Left ventricle myocardium inferior (tissue), 1 donor: ENCODE measurements at regions not wholly inside any gene's neighbourhood (a gene's known extent, or its start where the extent isn't known, plus 50 kb on each side); places are given as distances from the start of the nearest gene placed in this dataset.

Experiments
- DNase-seq: peaks from one replicate; pipeline ENCODE4 v3.0.0-alpha.2; 2020
- H3K27ac ChIP-seq: fragments of 200-600 bp; replicated peaks from 2 replicates; pipeline ENCODE4 v1.8.0; 2021
- H3K27me3 ChIP-seq: fragments of 200-600 bp; 2 replicates; pipeline ENCODE4 v1.8.0; 2021; ENCODE audit warnings: low read depth
- H3K36me3 ChIP-seq: fragments of 200-600 bp; 2 replicates; pipeline ENCODE4 v1.8.0; 2021
- H3K4me1 ChIP-seq: fragments of 200-600 bp; 2 replicates; pipeline ENCODE4 v1.8.0; 2021
- H3K4me3 ChIP-seq: fragments of 200-600 bp; 2 replicates; pipeline ENCODE4 v1.8.0; 2021; ENCODE audit warnings: mild to moderate bottlenecking, moderate library complexity
- H3K9me3 ChIP-seq: fragments of 200-600 bp; replicated peaks from 2 replicates; pipeline ENCODE4 v1.8.0; 2021
- intact Hi-C: fragments of 100-400 bp; cut with micrococcal nuclease; formaldehyde crosslinking; loops from one replicate; pipeline ENCODE4 v1.11.0; 2022
- TF ChIP-seq, protein P1 (sequence below): fragments of 200-600 bp; IDR thresholded peaks from 2 replicates; pipeline ENCODE4 v1.8.0; 2021; ENCODE audit warnings: antibody characterized with exemption, mild to moderate bottlenecking, borderline replicate concordance
- donor health status: DM: no; HTN: yes; CAD: no; lungs with severe emphysema.

DNA sequence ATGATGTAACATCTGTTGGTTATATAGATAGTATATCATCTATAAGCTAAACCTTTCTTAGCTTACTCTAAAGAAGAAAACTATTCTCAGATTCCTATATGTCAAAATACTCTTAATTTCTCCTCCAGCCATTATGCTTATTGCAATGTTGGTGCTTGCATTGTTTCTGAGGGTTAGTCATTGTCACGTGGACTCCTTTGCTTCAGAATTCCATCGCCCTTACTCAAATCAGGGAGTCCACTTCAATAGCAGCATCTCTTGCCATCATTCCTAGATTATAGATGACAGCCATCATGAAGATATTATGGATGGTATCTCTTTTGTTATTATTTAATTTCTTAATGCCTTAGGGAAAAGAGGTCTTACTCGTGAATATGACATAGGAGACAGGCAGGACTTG is 776.1 kb downstream of the TENT5A start:
- no peaks in the 10 kb centered on the region for H3K4me1 ChIP-seq
- H3K9me3 ChIP-seq: no peaks in the 10 kb centered on the region
- no peak for DNase-seq
- H3K36me3 ChIP-seq: no peaks in the 10 kb centered on the region
- TF ChIP-seq, protein P1, sequence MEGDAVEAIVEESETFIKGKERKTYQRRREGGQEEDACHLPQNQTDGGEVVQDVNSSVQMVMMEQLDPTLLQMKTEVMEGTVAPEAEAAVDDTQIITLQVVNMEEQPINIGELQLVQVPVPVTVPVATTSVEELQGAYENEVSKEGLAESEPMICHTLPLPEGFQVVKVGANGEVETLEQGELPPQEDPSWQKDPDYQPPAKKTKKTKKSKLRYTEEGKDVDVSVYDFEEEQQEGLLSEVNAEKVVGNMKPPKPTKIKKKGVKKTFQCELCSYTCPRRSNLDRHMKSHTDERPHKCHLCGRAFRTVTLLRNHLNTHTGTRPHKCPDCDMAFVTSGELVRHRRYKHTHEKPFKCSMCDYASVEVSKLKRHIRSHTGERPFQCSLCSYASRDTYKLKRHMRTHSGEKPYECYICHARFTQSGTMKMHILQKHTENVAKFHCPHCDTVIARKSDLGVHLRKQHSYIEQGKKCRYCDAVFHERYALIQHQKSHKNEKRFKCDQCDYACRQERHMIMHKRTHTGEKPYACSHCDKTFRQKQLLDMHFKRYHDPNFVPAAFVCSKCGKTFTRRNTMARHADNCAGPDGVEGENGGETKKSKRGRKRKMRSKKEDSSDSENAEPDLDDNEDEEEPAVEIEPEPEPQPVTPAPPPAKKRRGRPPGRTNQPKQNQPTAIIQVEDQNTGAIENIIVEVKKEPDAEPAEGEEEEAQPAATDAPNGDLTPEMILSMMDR: no peak
- no peak overlapping the region for H3K4me3 ChIP-seq
- H3K27ac ChIP-seq: no peak overlapping the region
- intact Hi-C loops: no loop called here
- H3K27me3 ChIP-seq: no peaks in the 10 kb centered on the region

DNA sequence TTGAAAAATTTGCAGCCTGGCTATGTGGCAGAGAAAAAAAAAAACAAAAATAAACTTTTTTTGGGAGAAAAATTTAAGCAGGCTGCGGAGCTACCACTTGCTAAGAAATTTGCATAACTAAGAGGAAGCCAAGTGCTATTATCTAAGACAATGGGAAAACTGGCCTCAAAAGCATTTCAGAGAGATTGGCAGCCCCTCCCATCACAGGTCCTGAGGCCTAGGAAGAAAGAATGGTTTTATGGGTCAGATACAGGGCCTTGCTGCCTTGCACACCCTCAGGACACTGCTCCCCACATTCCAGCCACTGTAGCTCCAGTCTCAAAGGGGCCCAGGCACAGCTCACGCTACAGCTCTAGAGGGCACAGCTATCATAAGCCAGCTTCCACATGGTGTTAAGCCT is 777.9 kb downstream of the TENT5A start:
- no peaks in the 10 kb centered on the region for H3K36me3 ChIP-seq
- TF ChIP-seq, protein P1: no peak
- no peak overlapping the region for H3K4me3 ChIP-seq
- no peaks in the 10 kb centered on the region for H3K27me3 ChIP-seq
- intact Hi-C loops: no loop called here
- H3K9me3 ChIP-seq: no peaks in the 10 kb centered on the region
- H3K27ac ChIP-seq: no peak overlapping the region
- no peak for DNase-seq
- no peaks in the 10 kb centered on the region for H3K4me1 ChIP-seq

DNA sequence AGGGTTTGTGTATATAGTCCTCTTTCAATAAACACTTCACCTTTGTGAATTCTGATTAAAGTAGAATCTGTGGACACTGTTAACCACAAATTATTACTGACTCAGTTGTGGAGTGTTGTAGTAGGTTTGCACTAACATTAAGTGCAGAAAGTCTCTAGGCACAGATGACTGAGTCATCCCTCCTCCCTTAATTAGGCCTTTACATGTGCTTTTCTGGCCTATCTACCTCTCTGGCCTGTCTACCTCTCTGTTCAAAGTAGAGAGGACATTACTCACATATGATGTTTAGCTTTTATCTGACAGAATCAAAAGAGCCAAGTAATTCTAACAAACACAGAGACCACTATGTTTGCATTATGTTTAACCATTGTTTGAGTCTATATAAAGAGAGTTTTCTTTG is 783.0 kb downstream of the TENT5A start:
- H3K27ac ChIP-seq: no peak overlapping the region
- no peak overlapping the region for H3K4me3 ChIP-seq
- H3K36me3 ChIP-seq: no peaks in the 10 kb centered on the region
- no peaks in the 10 kb centered on the region for H3K27me3 ChIP-seq
- no peaks in the 10 kb centered on the region for H3K9me3 ChIP-seq
- H3K4me1 ChIP-seq: no peaks in the 10 kb centered on the region
- intact Hi-C loops: no loop called here
- TF ChIP-seq, protein P1: no peak
- no peak for DNase-seq

DNA sequence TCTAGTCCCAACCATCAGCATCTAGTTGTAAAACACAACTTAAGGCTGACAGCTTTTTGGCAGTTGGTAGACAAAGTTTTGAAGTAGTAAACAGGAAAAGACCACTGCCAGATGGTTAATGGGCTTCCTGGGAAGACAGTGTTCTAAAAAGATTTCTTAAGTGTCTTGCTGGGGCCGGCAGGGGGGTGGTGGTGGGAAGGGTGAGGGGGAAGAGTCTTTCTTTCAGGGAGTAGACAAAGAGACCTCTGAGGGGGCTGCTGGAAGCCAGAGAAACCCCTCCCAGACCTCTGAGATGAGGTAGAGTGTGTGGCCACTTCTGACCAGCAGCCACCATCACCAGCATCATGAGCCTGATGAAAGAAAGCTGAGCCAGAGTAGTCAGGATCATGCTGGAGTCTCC is 784.9 kb downstream of the TENT5A start:
- Histone ChIP-seq H3K9me3 (no peaks in the 10 kb centered on the region), H3K27me3 (no peaks in the 10 kb centered on the region), H3K27ac (no peak overlapping the region), H3K36me3 (no peaks in the 10 kb centered on the region), H3K4me1 (no peaks in the 10 kb centered on the region), H3K4me3 (no peak overlapping the region)
- intact Hi-C loops: no loop called here
- no peak for DNase-seq
- TF ChIP-seq, protein P1: no peak

DNA sequence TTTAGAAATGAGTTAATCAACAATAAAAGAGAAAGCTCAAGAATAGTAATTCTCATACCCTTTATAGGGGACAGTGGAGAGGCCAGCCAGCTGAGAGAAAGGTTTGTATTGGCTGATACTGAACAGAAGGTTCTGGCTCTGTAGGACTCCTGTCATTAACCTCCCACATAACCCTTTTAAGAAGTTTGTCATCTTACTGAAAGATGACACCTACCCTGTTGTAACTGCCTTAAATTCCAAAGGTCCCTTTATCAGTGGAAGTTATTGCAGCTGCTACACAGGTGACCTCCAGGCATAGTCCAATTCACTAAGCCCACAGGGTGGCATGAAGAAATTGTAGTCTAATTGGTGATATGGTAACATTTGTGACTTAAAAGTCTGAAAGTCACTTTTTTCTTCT is 790.1 kb downstream of the TENT5A start:
- intact Hi-C loops: no loop called here
- no peaks in the 10 kb centered on the region for H3K9me3 ChIP-seq
- no peaks in the 10 kb centered on the region for H3K36me3 ChIP-seq
- H3K4me3 ChIP-seq: no peak overlapping the region
- TF ChIP-seq, protein P1: no peak
- no peak for DNase-seq
- no peak overlapping the region for H3K27ac ChIP-seq
- H3K27me3 ChIP-seq: no peaks in the 10 kb centered on the region
- peaks cover 10% of the 10 kb centered on the region for H3K4me1 ChIP-seq

DNA sequence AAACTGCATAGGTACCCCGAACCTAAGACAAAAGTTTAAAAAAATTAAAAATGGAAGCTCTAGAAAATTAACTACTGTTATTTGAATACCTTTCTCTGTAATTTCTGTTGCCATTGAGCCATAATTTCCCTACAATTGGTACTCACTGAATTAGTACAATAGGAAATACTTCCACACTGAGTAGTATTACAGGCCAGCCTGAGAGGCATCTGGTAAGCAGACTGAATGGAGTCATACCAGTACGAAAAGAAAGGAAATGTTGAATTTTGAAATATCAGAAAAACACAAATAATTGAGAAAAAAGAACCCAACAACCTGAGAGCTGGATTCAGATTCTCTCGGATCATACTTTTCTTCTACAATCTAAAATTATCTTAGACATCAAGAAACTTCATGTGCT is 791.3 kb downstream of the TENT5A start:
- H3K4me1 ChIP-seq: peaks cover 16% of the 10 kb centered on the region
- H3K27ac ChIP-seq: no peak overlapping the region
- H3K4me3 ChIP-seq: no peak overlapping the region
- TF ChIP-seq, protein P1: no peak
- no peaks in the 10 kb centered on the region for H3K9me3 ChIP-seq
- no peaks in the 10 kb centered on the region for H3K27me3 ChIP-seq
- DNase-seq: no peak
- intact Hi-C loops: no loop called here
- no peaks in the 10 kb centered on the region for H3K36me3 ChIP-seq
